GM18508 (cell line): ENCODE measurements at regions not wholly inside any gene's neighbourhood (a gene's known extent, or its start where the extent isn't known, plus 50 kb on each side); places are given as distances from the start of the nearest gene placed in this dataset.
"Not testable (repeated sequence)": the region's sequence is repeated elsewhere in the genome, so short reads cannot be mapped to it uniquely, and the experiment has no call there.

Source experiments
- ATAC-seq: cut with Tn5 transposase; IDR thresholded peaks from one replicate; pipeline ENCODE4 v1.9.1; 2021; ENCODE audit warnings: moderate number of reproducible peaks; ENCODE audit not compliant: insufficient read depth, unreplicated experiment

DNA sequence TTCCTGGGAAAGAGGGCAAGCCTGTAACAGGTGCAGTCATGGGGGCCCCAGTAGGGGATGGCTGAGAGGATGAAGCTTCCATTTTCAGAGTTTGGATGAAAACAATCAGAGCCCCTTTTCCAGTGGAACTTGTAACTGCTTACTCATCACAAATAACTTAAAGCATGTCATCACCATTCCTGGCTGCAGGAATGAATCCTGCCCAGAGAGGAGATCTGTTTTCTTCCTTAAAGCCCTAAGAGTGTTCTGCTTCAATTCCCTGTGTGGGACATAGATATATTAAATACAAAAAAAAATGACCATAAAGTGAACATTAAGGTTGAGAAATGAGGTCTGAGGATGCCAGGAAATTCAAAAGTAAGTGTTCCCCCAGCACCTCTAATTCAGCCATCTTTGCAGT is 183.4 kb upstream of the MEIS1 start:
- ATAC-seq = no peak

DNA sequence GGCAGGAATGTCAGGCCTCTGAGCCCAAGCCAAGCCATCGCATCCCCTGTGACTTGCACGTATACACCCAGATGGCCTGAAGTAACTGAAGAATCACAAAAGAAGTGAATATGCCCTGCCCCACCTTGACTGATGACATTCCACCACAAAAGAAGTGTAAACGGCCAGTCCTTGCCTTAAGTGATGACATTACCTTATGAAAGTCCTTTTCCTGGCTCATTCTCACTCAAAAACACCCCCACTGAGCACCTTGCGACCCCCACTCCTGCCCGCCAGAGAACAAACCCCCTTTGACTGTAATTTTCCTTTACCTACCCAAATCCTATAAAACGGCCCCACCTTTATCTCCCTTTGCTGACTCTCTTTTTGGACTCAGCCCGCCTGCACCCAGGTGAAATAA is 185.8 kb upstream of the MEIS1 start:
- ATAC-seq = not testable (repeated sequence)

DNA sequence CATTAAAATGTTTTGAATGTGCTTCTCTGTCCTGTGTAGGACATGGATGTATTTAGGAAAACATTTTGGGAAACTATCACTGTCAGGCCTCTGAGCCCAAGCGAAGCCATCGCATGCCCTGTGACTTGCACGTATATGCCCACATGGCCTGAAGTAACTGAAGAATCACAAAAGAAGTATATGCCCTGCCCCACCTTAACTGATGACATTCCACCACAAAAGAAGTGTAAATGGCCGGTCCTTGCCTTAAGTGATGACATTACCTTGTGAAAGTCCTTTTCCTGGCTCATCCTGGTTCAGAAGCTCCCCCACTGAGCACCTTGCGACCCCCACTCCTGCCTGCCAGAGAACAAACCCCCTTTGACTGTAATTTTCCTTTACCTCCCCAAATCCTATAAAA is 191.1 kb upstream of the MEIS1 start:
- not testable (repeated sequence) for ATAC-seq

DNA sequence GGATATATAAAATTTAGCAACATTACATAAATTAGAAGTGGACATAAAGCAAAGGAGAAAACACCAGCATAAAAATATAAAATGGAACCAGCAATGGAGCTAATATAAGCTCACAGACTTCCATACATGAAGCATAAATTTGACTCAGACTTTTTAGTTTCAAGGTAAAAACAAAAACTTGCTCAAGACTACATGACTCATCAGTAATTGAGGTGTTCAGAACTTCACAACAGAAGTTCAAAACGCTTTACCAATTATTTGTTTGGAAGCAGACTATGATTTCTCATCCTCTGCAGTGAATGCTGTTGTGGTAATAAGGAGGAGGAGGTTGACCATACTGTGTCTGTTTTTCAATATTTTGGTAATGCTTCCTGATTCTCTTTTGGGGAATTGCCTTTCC is 192.0 kb upstream of the MEIS1 start:
- ATAC-seq = not testable (repeated sequence)

DNA sequence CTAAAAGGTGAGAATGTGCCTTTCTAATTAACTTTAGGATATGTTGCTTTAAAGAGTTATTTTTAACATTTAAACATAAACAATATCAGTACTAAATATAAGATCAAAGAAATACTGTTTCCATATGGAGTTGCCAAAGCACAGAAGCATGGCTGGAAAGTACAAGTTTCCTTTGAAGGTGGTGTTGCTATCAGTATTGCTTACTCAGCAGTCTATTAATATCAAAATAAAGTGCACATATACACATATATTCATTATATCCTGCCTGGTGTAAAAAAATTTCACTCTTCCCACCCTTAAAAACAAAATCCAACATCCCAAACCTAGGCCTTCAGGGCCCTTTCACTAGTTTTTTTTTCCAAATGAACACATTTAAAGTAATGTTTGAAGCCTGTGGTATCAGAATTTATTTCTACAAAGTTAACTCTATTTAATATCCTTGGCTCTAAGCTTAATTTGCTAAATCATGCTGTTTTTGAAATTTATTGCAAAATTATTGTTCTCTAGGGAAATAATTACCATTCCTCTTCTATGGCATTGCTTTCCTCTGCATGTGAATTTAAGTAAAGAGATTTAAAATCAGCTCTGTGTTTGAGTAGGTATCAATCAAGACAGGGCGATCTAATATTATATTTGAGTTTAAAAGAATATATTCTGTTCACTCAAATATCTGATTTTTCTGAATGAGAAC is 192.7 kb upstream of the MEIS1 start:
- no peak for ATAC-seq

DNA sequence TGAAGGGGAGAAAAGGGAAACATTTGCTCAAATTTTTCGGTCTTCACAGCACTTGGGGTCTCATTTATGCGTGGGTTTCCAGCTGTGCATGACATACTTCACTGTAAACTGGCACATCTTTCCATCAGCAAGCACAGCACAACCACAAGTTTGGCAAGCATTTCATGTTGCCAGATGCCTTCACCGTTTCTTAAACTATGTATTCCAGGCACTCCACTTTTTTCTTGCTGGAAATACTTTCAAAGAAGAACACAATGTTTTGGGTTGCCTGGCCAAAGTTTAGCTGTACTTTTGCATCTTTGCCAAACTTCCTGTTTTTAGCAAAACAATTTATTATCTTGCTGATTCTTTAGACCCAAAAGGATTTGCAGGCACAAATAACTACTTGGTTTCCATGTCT is 194.6 kb upstream of the MEIS1 start:
- no peak for ATAC-seq

DNA sequence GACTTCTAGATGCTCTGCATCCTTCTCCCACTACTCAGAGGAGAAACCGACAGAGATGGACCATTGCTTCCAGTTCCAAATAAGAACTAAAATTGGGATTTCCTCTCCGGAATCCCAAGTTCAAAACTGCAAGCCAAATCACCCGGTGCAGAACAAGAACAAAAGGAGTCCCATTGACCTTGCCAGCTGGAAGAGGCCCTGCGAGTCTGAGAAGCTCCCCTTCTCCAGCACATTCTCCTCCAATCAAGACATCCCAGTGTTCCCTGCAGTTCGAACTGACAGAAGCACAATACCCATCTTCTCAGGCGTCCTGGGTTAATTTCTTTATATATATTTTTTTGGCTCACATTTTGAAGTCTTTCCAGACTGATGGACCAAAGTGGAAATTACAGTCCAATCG is 195.3 kb upstream of the MEIS1 start:
- no peak for ATAC-seq

DNA sequence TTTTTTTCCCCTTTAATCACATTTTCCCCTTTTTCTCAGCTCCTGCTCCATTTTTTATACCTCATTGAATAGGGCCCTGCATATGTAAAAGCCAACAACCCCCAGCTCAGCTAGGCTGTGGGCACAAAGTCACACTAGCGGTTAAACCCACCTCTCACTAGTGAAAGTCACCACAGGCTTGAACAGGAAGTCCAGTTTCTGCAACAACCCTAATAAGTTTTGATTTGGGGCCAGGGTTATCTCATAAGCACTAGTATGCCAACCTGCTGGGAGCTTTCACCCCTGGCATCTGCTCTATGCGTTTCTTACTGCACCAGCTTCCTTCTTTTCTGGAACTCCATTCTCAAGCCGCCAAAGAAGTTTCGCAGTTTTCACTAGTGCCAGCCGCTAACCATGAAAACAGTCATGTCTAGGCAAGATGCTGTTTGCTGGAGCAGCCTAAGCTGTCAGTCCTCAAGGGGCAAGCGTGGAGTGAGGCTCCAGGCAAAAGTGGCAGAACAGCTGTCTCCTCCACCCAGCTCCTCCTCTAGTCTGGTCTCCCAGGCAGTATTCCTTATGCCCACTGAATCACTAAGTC is 197.0 kb upstream of the MEIS1 start:
- ATAC-seq = no peak

DNA sequence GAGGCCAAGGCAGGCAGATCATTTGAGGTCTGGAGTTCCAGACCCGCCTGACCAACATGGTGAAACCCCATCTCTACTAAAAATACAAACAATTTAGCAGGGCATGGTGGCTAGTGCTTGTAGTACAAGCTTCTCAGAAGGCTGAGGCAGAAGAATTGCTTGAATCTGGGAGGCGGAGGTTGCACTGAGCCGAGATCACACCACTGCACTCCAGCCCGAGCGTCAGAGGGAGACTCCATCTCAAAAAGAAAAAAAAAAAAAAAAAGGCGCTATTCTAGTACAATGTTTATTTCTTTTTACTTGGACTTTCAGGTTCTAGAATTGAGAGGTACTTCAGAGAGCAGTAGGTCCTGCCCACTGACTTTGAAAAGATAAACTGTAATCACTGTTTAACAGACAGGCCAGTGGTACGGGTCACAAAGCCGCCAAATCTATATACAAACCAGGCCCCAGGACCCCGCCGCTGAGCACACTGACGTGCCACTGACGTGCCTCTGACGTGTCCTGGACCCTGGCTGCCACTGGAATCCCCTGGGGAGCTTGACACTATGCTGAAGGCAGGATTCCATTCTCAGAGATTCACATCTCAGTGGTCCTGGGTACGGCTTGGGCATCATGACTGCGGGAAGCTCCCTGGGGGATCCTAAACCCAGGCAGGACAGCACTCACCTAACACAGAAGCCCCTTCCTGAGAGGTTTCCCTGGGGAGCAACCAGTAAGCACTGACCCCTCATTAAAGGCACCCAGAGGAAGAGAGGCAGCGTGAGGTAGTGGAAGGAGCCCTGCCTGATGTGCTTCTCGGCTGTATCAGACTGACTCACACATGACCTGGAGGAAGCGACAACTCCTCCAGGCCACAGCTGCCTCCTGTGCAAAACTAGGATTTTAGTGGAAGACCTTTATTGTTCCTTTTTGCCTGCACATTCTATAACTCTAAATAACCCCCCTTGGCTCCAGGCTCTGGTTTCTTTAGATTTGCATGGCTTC is 197.8 kb upstream of the MEIS1 start:
- ATAC-seq = no peak

DNA sequence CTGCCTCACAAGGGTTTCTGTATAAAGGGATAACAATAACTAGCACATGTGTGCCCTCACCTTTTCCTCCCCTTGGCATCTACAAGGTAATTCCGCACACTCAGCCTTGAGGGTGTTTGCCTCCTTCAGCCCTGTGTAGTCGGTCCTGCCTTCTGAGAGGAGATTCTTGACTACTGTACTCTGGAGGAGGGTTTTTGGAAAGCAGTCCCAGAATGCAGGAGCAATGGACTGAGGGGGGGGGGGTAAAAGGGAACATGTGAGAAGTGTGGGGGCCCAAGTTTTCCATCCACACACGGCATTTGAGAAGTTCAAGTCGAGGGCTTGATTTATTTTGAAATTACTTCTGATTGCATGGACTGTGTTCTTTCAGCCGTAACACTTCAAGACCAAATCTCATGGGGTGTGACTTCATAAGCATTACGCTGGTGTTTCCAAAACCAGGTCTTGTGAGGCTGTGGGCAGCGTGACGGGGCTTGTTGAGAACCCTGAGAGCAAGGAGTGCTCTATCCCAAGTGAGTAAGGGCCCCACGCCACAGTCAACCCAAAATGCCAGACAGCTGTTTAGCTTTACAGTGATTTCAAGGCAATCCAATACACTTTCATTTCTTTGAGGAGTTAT is 198.7 kb upstream of the MEIS1 start:
- ATAC-seq = no peak

DNA sequence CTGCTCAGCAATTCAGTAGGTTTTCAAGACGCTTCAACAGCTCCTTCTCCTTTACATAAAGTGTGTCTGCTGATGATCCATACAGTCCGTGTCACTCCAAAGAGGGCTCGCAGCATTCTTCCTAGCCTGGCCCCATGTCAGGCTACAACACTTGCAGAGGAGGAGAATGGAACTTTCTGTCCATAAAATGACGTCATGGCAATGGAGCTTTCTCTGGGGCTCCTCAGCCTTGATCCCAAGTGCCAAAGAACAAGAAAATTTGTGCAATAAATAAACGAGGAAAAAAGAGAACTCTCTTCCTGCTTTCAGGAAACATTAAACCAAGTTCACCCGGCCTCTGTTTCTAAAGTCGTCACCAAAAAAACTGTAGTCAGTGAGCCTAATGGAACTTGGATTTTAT is 199.5 kb upstream of the MEIS1 start:
- no peak for ATAC-seq

DNA sequence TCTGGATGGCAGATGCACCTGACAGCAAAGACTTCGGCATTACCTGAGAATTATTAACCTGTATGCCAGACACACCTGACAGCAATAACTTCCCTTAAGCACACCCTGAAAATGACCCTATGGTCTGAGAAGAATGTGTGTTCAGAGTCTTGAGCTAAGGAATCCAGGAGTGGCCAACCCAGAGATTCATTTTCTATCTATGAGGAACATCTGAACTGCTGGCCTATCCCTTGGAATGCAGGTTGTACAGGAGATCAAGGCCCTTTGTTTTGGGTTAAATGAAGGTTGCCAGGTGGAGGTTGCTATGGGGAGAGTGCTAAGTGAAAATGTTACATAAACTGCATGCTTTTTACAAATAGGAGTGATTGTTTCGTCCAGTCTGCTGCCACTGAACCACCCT is 200.9 kb upstream of the MEIS1 start:
- ATAC-seq = no peak

DNA sequence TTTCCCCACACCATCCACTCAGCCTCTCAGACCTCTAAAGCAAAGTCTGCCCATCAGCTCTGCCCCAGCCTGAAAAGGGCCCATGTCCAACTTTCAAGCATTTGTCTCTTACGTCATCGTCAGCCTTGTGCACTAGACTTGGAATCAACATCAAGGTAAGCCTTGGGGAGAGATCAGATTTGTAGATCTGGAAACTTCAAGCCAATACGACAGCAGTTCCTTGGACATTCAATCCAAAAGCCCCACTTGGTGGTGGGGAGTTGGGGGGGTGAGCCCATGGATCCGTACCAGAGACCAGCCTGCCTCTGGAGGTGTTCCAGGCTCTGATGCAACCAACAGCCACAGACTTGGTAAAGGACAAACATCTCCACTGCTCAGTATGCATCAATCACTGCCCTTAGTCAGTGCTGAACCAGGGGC is 206.8 kb upstream of the MEIS1 start:
- ATAC-seq = no peak

DNA sequence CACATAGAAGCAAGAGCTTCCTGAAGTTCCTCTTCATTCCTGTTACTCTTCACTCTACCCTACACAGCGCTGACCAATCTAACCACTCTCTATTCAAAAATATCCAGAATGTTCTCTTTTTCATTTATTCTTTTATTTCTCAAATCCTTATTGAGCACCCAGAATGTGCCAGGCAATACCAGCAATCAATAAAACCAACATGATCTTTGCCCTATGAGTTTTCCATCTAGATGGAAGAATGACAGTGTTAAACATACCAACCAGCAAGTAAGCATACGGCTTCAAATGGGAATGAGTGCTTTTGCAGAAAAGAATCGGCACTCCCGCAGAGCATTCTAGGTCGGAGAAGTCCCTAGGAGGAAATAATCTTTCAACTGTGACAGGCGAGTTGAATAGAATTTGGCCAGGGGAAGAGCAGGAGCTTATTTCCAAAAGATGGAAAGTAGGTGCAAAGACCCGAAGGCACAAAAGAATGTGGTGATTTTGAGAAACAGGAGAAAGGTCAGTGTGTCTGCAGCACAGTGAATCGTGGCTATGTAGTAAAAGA is 217.8 kb upstream of the MEIS1 start:
- ATAC-seq = no peak

DNA sequence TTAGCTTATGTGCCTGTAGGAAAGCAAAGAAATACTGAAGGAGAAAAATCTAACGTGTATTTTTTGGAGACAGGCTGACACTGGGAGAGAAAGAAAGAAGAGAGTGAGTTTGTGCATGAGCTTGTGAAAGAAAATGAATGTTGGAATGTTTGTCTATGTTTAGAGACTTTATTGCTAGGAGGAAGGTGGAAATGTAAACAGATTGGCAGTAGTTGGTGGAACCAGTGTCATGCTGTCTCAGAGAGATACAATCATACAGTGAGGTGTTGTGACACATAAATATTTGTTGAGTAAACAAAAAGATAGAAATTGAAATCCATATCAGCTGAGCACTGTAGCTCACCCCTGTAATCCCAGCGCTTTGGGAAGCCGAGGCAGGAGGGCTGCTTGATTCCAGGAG is 222.2 kb upstream of the MEIS1 start:
- ATAC-seq = no peak

DNA sequence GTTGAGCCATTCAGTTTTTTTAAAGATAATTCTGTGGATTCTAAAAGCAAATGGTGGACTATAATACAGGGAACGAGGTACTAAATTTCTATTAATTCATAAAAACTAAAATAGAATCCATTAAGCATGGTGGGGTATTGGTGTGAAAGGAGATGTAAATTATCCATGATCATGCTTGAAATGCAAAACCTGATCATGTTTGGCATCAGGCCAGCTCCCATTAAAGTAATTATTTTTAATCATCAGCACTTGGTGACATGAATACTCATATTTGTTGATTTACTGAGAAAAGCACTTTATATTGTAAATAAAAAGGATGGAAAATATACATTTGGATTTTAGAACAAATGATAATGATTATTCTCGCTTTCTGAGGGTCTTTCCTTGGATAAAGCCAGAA is 232.3 kb upstream of the MEIS1 start:
- no peak for ATAC-seq

DNA sequence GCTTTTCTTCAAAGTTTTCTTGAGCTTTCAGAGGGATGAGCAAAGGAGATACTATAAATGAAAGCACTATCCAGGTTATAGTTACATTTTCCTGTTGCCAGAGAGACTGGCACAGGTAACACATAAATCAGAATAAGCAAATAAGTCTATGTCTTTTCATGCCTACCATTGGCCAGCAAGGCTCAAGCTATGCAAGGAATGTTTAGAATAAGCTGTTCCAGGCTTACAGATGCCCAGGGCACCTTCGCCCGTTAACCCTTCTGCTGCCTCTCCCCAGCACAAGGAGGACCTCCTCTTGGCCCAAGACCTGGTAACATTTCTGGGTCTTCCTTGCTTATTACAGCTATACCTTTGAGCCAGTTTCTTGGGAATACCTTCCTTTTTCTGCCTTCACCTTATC is 233.7 kb upstream of the MEIS1 start:
- no peak for ATAC-seq

DNA sequence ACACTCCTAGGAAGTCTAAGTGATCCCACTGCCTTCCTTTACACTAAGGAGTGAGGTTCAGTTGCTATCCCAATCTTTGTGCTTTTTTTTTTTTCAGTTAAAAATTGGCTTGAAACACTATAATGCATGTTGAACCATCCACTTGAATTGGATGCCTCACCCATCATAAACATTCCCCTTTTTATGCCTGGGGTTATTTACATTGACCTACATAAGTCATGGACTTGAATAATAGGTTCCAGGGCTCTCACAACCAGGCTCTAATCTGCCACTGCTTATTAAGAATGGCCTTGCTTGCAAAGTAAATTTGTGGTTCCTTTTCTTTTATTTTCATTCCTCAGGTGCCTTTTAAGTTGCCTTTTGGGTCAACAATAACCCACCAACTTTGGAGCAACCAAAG is 236.1 kb upstream of the MEIS1 start:
- ATAC-seq = no peak

DNA sequence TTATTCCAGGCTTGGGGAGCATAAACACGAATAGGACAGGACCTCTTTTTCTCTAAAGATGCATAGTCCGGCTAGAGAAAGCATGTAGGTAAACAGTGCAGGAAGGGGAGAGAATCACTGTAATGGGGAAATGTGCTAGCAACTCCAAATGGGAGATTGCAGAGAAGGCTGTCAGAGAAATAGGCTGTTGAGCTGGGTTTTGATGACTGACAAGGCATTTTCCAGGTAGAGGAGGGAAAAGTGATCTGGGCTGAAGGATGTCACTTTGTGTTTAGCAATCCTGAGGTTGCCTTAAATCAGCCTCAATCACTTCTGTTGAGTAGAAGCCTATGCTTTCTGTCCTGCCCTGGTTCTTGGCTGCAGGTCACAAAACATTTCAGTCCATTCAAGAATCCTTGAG is 242.0 kb upstream of the MEIS1 start:
- ATAC-seq = no peak

DNA sequence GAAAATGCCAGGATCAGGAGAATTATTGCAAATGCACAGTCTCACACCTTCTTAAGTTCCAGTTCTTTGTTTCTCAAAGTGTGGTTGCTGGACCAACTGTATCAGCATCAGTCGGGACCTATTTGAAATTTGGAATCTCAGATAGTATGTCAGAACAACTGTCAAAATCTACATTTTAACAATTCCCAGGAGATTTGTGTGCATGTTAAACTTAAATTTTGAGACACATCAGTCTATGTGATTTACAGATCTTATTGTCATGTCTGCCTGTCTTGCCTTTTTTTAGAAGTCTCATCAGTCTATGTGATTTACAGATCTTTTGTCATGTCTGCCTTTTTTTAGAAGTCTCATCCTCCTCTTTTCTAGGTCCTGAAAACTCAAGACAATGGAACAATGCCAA is 243.6 kb upstream of the MEIS1 start:
- ATAC-seq = no peak

DNA sequence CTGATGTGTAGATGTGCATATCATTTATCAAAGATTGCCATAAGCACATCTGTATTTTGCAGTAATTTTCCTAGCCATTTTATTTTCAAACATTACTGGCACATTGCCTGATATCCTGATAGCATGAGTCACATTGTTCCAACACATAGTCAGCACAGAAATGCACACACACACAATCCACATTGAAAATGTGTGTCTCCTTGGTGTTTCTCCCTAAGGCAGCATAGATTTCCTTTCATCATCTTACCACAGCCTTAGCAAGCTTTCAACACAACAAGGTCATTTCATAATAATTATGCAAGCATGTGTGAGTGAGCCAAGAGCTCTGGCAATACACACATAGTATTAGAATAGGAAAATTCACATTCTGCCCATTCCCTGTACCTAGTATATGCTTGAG is 245.4 kb upstream of the MEIS1 start:
- no peak for ATAC-seq
